Mucosa of descending colon (tissue), 3 donors: ENCODE measurements at regions not wholly inside any gene's neighbourhood (a gene's known extent, or its start where the extent isn't known, plus 50 kb on each side); places are given as distances from the start of the nearest gene placed in this dataset.

Experiments
- ATAC-seq: fragments of 200-7000 bp; cut with Tn5 transposase; one replicate; pipeline ENCODE4 v1.9.1; 2020; ENCODE audit warnings: mild to moderate bottlenecking, moderate library complexity
- DNase-seq, 3 donors: peaks; one replicate each; pipeline ENCODE4 v3.0.0-alpha.2; 2020
- H3K36me3 ChIP-seq: fragments of 200-600 bp; one replicate; pipeline ENCODE4 v1.8.0; 2021; ENCODE audit warnings: low read depth, mild to moderate bottlenecking
- H3K4me1 ChIP-seq: fragments of 200-600 bp; one replicate; pipeline ENCODE4 v1.8.0; 2021; ENCODE audit warnings: low read depth, mild to moderate bottlenecking
- H3K4me3 ChIP-seq: fragments of 200-600 bp; one replicate; pipeline ENCODE4 v1.8.0; 2021; ENCODE audit warnings: mild to moderate bottlenecking
- H3K9me3 ChIP-seq: fragments of 200-600 bp; one replicate; pipeline ENCODE4 v1.8.0; 2021; ENCODE audit warnings: mild to moderate bottlenecking
- intact Hi-C, 2 donors: fragments of 100-400 bp; cut with DNase I in 1 of 2; cut with micrococcal nuclease in 1 of 2; formaldehyde crosslinking; loops; one replicate each; pipeline versions ENCODE4 v1.11.0 to v1.11.1; 2022; cut with DNase I, micrococcal nuclease
- TF ChIP-seq, protein P1 (sequence below): fragments of 200-600 bp; IDR thresholded peaks from one replicate; pipeline ENCODE4 v1.8.0; 2022; ENCODE audit warnings: antibody characterized with exemption, mild to moderate bottlenecking
- donor health status: DM: no; HTN: no; CAD: no; lungs with moderate emphysema.
- donor health status: DM: no; HTN: no; CAD: no.
- donor health status: DM: no; HTN: yes; CAD: no.

DNA sequence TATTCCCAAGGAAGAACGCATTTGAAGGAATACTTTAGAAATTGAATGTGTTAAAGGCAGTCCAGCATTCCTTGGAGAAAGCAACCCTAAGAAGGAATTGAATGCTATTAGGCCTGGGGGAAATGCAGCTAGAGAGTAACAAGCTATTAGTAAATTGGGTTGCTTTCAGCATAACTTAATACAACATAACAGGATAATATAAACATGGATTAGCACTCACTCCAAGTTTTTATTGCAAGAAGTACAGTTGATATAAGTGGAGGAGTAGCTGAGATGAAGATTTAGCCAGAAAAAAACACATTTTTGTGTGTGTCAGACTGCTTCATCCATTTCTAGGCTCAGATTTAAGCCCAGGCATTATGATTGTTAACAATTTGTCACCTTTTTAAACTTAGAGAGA, 314.6 kb downstream of the MEIS1 start:
- Histone ChIP-seq H3K36me3 (no peaks in the 10 kb centered on the region), H3K4me3 (no peak overlapping the region), H3K4me1 (no peaks in the 10 kb centered on the region), H3K9me3 (no peaks in the 10 kb centered on the region)
- TF ChIP-seq, protein P1, sequence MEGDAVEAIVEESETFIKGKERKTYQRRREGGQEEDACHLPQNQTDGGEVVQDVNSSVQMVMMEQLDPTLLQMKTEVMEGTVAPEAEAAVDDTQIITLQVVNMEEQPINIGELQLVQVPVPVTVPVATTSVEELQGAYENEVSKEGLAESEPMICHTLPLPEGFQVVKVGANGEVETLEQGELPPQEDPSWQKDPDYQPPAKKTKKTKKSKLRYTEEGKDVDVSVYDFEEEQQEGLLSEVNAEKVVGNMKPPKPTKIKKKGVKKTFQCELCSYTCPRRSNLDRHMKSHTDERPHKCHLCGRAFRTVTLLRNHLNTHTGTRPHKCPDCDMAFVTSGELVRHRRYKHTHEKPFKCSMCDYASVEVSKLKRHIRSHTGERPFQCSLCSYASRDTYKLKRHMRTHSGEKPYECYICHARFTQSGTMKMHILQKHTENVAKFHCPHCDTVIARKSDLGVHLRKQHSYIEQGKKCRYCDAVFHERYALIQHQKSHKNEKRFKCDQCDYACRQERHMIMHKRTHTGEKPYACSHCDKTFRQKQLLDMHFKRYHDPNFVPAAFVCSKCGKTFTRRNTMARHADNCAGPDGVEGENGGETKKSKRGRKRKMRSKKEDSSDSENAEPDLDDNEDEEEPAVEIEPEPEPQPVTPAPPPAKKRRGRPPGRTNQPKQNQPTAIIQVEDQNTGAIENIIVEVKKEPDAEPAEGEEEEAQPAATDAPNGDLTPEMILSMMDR, result no peak
- ATAC-seq, result no peak
- intact Hi-C loops, result no loop called here
- no peak for DNase-seq

DNA sequence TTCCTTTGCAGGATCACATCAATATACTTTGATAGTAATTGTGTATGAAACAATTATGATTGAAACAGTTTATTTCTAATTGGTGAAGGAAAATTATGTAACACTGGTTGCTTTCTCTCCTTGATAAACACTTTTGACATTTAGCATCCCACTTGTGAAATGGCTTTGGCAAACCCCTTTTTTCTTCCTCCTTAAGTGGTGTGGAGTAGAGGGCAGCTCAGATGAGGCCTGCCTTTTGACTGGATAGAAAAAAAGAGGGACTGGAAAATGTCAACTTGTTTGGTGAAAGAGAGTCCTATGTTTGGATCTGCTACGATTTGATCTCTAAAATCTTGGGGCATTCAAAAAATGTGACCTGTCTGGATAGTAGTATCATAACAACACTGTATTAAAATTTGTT, 318.3 kb downstream of the MEIS1 start:
- H3K36me3 ChIP-seq, result no peaks in the 10 kb centered on the region
- TF ChIP-seq, protein P1, result no peak
- no peak for ATAC-seq

DNA sequence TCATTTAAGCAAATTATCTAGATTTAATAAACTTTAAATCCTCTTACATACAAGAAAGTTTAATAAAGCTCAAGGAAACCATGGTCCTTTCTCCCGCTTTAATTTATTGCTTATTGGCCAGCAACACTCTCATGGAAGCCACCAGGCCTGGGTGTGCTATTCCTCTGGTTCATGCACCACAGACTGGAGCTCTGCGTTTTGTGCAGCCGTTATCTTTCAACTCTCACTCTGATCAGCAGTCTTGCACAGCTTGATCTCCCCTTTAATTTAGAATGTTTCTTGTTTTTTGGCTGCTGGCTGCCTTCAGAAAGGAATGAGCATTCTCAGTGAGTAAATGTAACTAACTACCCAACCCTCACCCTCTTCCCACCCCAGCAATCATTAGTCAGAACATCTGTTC, 318.7 kb downstream of the MEIS1 start:
- no peak for DNase-seq
- ATAC-seq, result no peak
- Histone ChIP-seq H3K9me3 (no peaks in the 10 kb centered on the region), H3K4me1 (no peaks in the 10 kb centered on the region), H3K4me3 (no peak overlapping the region), H3K36me3 (no peaks in the 10 kb centered on the region)
- TF ChIP-seq, protein P1, result no peak
- intact Hi-C loops, result no loop called here

More for the DNA sequence above, 318.3 kb downstream of the MEIS1 start:
- intact Hi-C loops, result no loop called here
- H3K4me3 ChIP-seq, result no peak overlapping the region
- H3K9me3 ChIP-seq, result no peaks in the 10 kb centered on the region
- DNase-seq, result no peak
- H3K4me1 ChIP-seq, result no peaks in the 10 kb centered on the region

DNA sequence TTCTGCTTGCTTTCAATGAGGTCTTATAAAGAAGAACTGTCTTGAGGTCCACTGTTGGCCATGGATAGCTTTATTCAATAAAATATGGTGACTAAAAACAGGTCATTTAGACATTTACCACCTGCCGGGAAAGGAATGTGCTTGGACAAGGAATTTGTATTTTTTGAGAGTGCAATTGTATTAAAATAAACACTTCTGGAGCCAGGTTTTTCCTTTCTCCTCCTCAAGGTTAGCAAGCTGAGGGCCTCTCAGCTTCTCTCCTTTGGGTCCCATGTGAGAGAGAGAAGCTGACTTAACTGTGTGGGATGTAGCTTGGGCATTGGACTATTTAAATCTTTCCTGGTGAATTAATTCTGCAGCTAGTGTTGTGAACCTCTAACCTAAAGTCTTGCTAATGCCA, 321.0 kb downstream of the MEIS1 start:
- no peaks in the 10 kb centered on the region for H3K36me3 ChIP-seq
- TF ChIP-seq, protein P1, result no peak
- H3K4me3 ChIP-seq, result no peak overlapping the region
- DNase-seq (no peak), ATAC-seq (no peak)
- H3K9me3 ChIP-seq, result no peaks in the 10 kb centered on the region
- no peaks in the 10 kb centered on the region for H3K4me1 ChIP-seq
- intact Hi-C loops, result no loop called here

DNA sequence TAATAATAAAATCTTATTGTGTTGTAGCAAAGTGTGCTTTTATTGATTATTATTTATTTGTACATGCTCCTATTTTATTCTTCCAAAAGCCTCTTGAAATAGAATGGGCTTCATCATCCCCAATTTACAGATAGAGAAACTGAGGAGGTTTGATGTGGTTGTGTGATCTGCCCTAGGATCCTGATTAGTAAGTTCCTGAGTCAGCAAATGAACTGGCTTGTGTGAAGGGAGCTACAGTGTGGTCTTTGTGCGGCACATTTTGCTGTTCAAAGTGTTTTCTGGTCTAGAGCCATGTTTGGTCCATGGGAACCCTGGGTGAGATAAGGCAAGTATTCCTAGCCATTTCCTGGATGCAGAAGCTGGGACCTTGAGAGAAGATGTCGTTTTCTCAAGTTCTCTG, 326.9 kb downstream of the MEIS1 start:
- ATAC-seq, result no peak
- Histone ChIP-seq H3K4me3 (no peak overlapping the region), H3K4me1 (no peaks in the 10 kb centered on the region), H3K36me3 (no peaks in the 10 kb centered on the region), H3K9me3 (no peaks in the 10 kb centered on the region)
- DNase-seq, result no peak
- intact Hi-C loops, result no loop called here
- TF ChIP-seq, protein P1, result no peak

DNA sequence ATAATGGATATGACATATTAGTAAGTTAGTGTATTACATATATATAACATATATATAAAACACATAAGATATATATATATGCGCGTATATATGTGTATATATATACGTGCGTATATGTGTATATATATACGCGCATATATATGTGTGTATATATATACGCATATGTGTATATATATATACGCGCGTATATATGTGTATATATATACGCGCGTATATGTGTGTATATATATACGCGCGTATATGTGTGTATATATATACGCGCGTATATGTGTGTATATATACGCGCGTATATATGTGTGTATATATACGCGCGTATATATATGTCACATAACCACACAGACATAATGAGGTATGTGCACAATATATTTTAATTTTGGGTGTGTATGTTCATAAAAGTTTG, 327.8 kb downstream of the MEIS1 start:
- Histone ChIP-seq H3K4me1 (no peaks in the 10 kb centered on the region), H3K4me3 (no peak overlapping the region), H3K36me3 (no peaks in the 10 kb centered on the region), H3K9me3 (no peaks in the 10 kb centered on the region)
- TF ChIP-seq, protein P1, result no peak
- intact Hi-C loops, result no loop called here
- DNase-seq, result no peak
- ATAC-seq, result no peak
